ENCODE measurements at regions not wholly inside any gene's neighbourhood (a gene's known extent, or its start where the extent isn't known, plus 50 kb on each side); places are given as distances from the start of the nearest gene placed in this dataset.

GRCh38 chrX:39643550-39643949, 454.2 kb downstream of the BCOR start:
- H3K9me3 ChIP-seq (ENCODE audit: control insufficient read depth in 1 of 2, insufficient read depth in 1 of 2, low read depth in 1 of 2, low read length in 2 of 2), result no peaks in the 10 kb centered on the region
- H3K4me2 ChIP-seq (ENCODE audit: low read length), result no peak overlapping the region
- no peaks in the 10 kb centered on the region for H3K36me3 ChIP-seq (ENCODE audit: control insufficient read depth in 1 of 2, insufficient read depth in 2 of 2, low read length in 2 of 2)
- ATAC-seq (no peak), DNase-seq (ENCODE audit: low read depth, low spot score) (no peak)
- intact Hi-C loops (cut with micrococcal nuclease), result no loop called here
- no peaks in the 10 kb centered on the region for H4K20me1 ChIP-seq (ENCODE audit: insufficient read depth)
- no TSS peak for BruUV-seq (replicated peaks)
- no peak overlapping the region for H3K9ac ChIP-seq (ENCODE audit: low read length)
- no peak for TF ChIP-seq REST (IDR thresholded peaks at IDR 0.05; ENCODE audit: low read depth)
- TF ChIP-seq SIN3A (IDR thresholded peaks at IDR 0.05; ENCODE audit: low read depth), result no peak
- TF ChIP-seq ATF3 (IDR thresholded peaks at IDR 0.05), result no peak
- no peak for TF ChIP-seq ZNF274 (IDR thresholded peaks at IDR 0.05; ENCODE audit: low read depth, low read length)
- no peak for TF ChIP-seq TCF7L2 (IDR thresholded peaks at IDR 0.05; ENCODE audit: borderline replicate concordance, extremely low read depth, insufficient read depth, insufficient read length)
- TF ChIP-seq POLR2AphosphoS5 (IDR thresholded peaks at IDR 0.05; ENCODE audit: low read depth, low read length), result no peak
- TF ChIP-seq POLR2A (IDR thresholded peaks at IDR 0.05; ENCODE audit: borderline replicate concordance, extremely low read depth, insufficient read depth, insufficient read length), result no peak
- no peak overlapping the region for H2AFZ ChIP-seq (ENCODE audit: low read depth, low read length, poor library complexity, severe bottlenecking)
- no peak overlapping the region for H3K4me3 ChIP-seq (replicated peaks in 1 of 2; ENCODE audit: low read depth in 1 of 2, low read length in 2 of 2)
- no peaks in the 10 kb centered on the region for H3K4me1 ChIP-seq (ENCODE audit: control insufficient read depth in 1 of 2, insufficient read depth in 2 of 2, low read length in 2 of 2)
- H3K9me2 ChIP-seq (ENCODE audit: insufficient read depth), result no peaks in the 10 kb centered on the region
- ChIA-PET POLR2A (interaction anchor here (0.5 kb wide), 1 partner anchor 37 kb away, joined by 4 read pairs; no protein-coding TSS in a partner anchor), RAD21 (ENCODE audit: low non-redundant PET in 1 of 2, low total read pairs in 2 of 2, uncharacterized antibody in 2 of 2, unreplicated experiment in 2 of 2) (no interaction called here), CTCF (no interaction called here)
- no peak overlapping the region for H3K27ac ChIP-seq (ENCODE audit: low read depth, low read length)
- H3K79me2 ChIP-seq (ENCODE audit: insufficient read depth, low read length), result no peaks in the 10 kb centered on the region
- H3K27me3 ChIP-seq (ENCODE audit: insufficient read depth, low read length), result no peaks in the 10 kb centered on the region

All from HCT116 (cell line).